ENCODE measurements at regions not wholly inside any gene's neighbourhood (a gene's known extent, or its start where the extent isn't known, plus 50 kb on each side); places are given as distances from the start of the nearest gene placed in this dataset.

DNA sequence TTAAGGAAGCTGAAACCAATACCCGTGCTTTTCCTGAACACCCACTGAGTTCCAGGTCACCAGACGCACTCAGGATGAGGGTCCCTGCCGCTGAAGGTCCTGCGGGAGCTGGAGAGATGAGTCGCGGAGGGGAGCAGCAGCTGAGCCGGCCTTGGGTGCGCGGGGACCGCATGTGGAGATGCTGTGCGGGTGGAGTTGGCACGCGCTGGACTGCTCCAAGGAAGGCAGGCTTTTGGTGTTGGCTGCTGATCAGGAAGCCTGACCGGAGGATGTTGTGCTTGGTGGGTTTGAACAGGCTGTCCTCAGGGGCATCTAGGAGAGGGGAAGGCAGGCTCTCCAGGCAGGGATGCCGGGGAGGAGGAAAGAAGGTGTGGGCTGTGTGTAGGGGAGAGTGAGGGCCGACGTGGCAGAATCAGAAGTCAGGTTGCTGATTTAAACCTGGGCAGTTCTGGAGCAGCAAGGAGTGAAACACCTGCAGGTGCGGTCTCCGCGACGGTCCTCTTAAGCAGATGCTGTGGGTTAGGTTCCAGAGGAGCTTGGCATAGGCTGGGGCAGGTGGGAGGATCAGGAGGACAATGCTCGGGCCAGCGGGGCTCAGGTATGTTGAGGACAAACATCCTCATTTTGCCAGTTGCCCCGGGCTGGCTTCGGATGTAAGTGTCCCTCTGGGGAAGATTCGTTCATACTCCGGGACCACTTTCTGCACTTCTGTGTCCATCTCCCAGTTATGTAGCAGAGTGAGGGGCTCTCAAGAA is 197.5 kb upstream of the B3GAT1 start:
- Histone ChIP-seq H3K4me1 (replicated peaks in 1 of 2; ENCODE audit: control insufficient read depth in 2 of 2, insufficient read depth in 2 of 2, low read length in 2 of 2) (no peaks in the 10 kb centered on the region), H3K4me2 (ENCODE audit: insufficient read depth, low read length) (no peak overlapping the region), H3K27ac (ENCODE audit: extremely low read depth, low read depth, low read length) (no peak overlapping the region), H3K79me2 (ENCODE audit: control insufficient read depth, insufficient read depth, low read length) (no peaks in the 10 kb centered on the region), H4K20me1 (replicated peaks; ENCODE audit: control insufficient read depth, insufficient read depth, low read length) (no peaks in the 10 kb centered on the region), H3K36me3 (ENCODE audit: control insufficient read depth, insufficient read depth, low read length) (no peaks in the 10 kb centered on the region), H3K27me3 (ENCODE audit: control insufficient read depth in 2 of 2, insufficient read depth in 2 of 2, low read length in 2 of 2) (peaks cover 12 to 28% of the 10 kb centered on the region in 2 experiments), H3K9me1 (ENCODE audit: control insufficient read depth, insufficient read depth, low read length) (no peaks in the 10 kb centered on the region), H3K9me3 (replicated peaks; ENCODE audit: control insufficient read depth, insufficient read depth, low read depth, low read length) (no peaks in the 10 kb centered on the region), H3K4me3 (no peak overlapping the region), H2AFZ (ENCODE audit: low read depth, low read length) (no peak overlapping the region), H3K9ac (ENCODE audit: insufficient read depth in 1 of 2, low read depth in 2 of 2, low read length in 2 of 2) (no peak overlapping the region)
- WGBS (ENCODE audit: insufficient coverage, low coverage, missing lambda C conversion rate): 0% methylated on average over 26 of the region's 27 CpGs
- BruUV-seq (replicated peaks): no TSS peak
- FAIRE-seq (no peak), DNase-seq (ENCODE audit: extremely low read depth in 1 of 4, low spot score in 3 of 4) (no peak), ATAC-seq (no peak)
- TF ChIP-seq ZC3H8 (IDR thresholded peaks at IDR 0.05) (no peak), ZNF184 (CRISPR knock-in tag; IDR thresholded peaks at IDR 0.05) (no peak), ZNF830 (CRISPR knock-in tag; IDR thresholded peaks at IDR 0.05) (no peak), RBM34 (IDR thresholded peaks at IDR 0.05; ENCODE audit: borderline replicate concordance, insufficient read depth, low read length) (no peak), SREBF2 (CRISPR knock-in tag; IDR thresholded peaks at IDR 0.05) (no peak), YY1 (IDR thresholded peaks at IDR 0.05; ENCODE audit: borderline replicate concordance in 1 of 3, control insufficient read depth in 1 of 3, extremely low read depth in 1 of 3, insufficient read depth in 3 of 3, insufficient read length in 1 of 3, insufficient replicate concordance in 2 of 3, low read depth in 1 of 3, low read length in 2 of 3) (no peak), NFXL1 (CRISPR knock-in tag; IDR thresholded peaks at IDR 0.05) (no peak), NFE2 (IDR thresholded peaks at IDR 0.05; ENCODE audit: low read depth) (no peak), PURB (CRISPR knock-in tag; IDR thresholded peaks at IDR 0.05; ENCODE audit: low read depth) (no peak), MAFK (IDR thresholded peaks at IDR 0.05; ENCODE audit: low read length) (no peak)
- TF ChIP-seq, protein P1, sequence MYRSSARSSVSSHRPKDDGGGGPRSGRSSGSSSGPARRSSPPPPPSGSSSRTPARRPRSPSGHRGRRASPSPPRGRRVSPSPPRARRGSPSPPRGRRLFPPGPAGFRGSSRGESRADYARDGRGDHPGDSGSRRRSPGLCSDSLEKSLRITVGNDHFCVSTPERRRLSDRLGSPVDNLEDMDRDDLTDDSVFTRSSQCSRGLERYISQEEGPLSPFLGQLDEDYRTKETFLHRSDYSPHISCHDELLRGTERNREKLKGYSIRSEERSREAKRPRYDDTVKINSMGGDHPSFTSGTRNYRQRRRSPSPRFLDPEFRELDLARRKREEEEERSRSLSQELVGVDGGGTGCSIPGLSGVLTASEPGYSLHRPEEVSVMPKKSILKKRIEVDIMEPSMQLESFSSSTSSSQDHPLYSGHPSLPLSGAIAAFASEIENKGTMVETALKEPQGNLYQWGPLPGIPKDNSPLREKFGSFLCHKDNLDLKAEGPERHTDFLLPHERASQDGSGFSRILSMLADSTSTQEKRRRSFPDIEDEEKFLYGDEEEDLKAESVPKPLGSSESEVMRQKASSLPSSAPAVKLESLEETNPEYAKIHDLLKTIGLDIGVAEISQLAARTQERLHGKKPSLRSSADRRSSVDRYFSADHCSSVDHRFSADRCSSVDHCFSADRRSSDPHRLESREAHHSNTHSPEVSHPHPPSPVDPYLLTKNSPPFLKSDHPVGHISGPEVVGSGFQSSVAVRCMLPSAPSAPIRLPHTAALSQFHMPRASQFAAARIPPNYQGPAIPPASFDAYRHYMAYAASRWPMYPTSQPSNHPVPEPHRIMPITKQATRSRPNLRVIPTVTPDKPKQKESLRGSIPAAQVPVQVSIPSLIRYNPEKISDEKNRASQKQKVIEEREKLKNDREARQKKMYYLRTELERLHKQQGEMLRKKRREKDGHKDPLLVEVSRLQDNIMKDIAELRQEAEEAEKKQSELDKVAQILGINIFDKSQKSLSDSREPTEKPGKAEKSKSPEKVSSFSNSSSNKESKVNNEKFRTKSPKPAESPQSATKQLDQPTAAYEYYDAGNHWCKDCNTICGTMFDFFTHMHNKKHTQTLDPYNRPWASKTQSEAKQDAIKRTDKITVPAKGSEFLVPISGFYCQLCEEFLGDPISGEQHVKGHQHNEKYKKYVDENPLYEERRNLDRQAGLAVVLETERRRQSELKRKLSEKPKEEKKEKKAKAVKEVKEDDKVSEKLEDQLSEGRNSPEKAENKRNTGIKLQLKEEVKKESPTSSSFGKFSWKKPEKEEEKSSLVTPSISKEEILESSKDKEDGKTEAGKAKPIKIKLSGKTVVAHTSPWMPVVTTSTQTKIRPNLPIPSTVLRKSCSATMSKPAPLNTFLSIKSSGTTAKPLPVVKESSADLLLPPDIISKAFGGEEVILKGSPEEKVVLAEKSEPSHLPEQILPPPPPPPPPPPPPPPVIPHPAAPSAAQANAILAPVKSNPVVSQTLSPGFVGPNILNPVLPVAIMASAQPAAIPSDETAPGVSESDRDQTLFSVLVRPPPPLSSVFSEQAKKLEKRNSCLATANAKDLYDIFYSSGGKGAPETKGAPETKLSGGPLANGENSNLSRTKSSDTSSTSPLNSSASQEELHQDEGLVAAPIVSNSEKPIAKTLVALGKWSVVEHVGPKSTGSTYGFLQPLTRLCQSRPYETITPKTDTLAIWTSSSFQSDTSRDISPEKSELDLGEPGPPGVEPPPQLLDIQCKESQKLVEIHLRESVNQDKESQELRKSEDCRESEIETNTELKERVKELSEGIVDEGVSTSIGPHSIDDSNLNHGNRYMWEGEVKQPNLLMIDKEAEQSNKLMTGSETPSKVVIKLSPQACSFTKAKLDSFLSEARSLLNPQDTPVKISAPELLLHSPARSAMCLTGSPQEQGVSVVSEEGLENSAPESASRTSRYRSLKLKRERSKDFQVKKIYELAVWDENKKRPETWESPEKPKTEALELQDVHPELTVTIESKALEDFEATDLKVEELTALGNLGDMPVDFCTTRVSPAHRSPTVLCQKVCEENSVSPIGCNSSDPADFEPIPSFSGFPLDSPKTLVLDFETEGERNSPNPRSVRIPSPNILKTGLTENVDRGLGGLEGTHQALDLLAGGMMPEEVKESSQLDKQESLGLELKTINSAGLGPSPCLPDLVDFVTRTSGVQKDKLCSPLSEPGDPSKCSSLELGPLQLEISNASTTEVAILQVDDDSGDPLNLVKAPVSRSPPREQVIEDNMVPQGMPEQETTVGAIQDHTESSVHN (IDR thresholded peaks at IDR 0.05; ENCODE audit: borderline replicate concordance in 1 of 2, low read depth in 1 of 2): no peak
- TF ChIP-seq, protein P2, sequence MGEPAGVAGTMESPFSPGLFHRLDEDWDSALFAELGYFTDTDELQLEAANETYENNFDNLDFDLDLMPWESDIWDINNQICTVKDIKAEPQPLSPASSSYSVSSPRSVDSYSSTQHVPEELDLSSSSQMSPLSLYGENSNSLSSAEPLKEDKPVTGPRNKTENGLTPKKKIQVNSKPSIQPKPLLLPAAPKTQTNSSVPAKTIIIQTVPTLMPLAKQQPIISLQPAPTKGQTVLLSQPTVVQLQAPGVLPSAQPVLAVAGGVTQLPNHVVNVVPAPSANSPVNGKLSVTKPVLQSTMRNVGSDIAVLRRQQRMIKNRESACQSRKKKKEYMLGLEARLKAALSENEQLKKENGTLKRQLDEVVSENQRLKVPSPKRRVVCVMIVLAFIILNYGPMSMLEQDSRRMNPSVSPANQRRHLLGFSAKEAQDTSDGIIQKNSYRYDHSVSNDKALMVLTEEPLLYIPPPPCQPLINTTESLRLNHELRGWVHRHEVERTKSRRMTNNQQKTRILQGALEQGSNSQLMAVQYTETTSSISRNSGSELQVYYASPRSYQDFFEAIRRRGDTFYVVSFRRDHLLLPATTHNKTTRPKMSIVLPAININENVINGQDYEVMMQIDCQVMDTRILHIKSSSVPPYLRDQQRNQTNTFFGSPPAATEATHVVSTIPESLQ (CRISPR knock-in tag; IDR thresholded peaks at IDR 0.05): no peak
- CTCF ChIA-PET (ENCODE audit: low intra/inter-chr PET ratio): no interaction called here
- intact Hi-C loops (cut with micrococcal nuclease): no loop called here
- POLR2A ChIA-PET: interaction anchor here (0.6 kb wide), 1 partner anchor 479 kb away, joined by 3 read pairs; no protein-coding TSS in a partner anchor
- in situ Hi-C loops (cut with MboI): no loop called here
